GM12878 (cell line): ENCODE measurements at regions not wholly inside any gene's neighbourhood (a gene's known extent, or its start where the extent isn't known, plus 50 kb on each side); places are given as distances from the start of the nearest gene placed in this dataset.

Experiments used
- ATAC-seq: fragments of 200-7000 bp; cut with Tn5 transposase; 3 replicates; pipeline ENCODE4 v1.9.1; 2020; ENCODE audit warnings: mild to moderate bottlenecking, moderate library complexity
- BruUV-seq: library from RNA; stranded (reverse); fragments of 400-500 nt; replicated peaks from 2 replicates; lab custom pipeline; 2021; lab: Mats Ljungman, UMichigan
- CTCF ChIA-PET: fragments of 300-600 bp; sonication (Branson Sonifier 250); formaldehyde crosslinking; extraction: SDS; loops from one replicate; lab custom pipeline; 2021; ENCODE audit warnings: inconsistent platforms; lab: Yijun Ruan, JAX
- POLR2A ChIA-PET: fragments of 350-600 bp; formaldehyde crosslinking; extraction: SDS; loops from one replicate; lab custom pipeline; 2021; ENCODE audit warnings: inconsistent platforms; lab: Charles Lee
- RAD21 ChIA-PET: fragments of 300-600 bp; sonication (Branson Sonifier 250); formaldehyde crosslinking; loops from one replicate; lab custom pipeline; 2023; ENCODE audit warnings: antibody characterized with exemption; ENCODE audit not compliant: unreplicated experiment; lab: Charles Lee
- SMC1A ChIA-PET: fragments of 300-600 bp; sonication (Branson Sonifier 250); formaldehyde crosslinking; loops from one replicate; lab custom pipeline; 2023; ENCODE audit not compliant: unreplicated experiment, uncharacterized antibody; lab: Charles Lee
- DNase-seq: peaks from one replicate; pipeline ENCODE4 v3.0.0-alpha.2; 2011; ENCODE audit warnings: low read depth, low spot score
- FAIRE-seq: peaks from 3 replicates; lab custom pipeline; 2011; peaks lifted over from hg19 to GRCh38; lab: Jason Lieb, UNC
- H2AFZ ChIP-seq: 2 replicates; pipeline ENCODE4 v1.6.0; 2011; ENCODE audit warnings: low read depth, low read length, control low read depth; ENCODE audit not compliant: control insufficient read depth
- H3K27ac ChIP-seq: 2 replicates; pipeline ENCODE4 v1.5.1; 2011; ENCODE audit warnings: control low read depth; ENCODE audit not compliant: control insufficient read depth, insufficient read depth
- H3K27me3 ChIP-seq, 2 experiments: replicated peaks in 1 of 2; 2 replicates each; pipeline versions ENCODE4 v1.6.0 to v1.6.1; 2011; ENCODE audit warnings: low read length in 1 of 2; ENCODE audit not compliant: control insufficient read depth in 2 of 2, insufficient read depth in 2 of 2
- H3K36me3 ChIP-seq, 2 experiments: 2 replicates each; pipeline ENCODE4 v1.5.1; 2011; ENCODE audit warnings: low read length in 1 of 2; ENCODE audit not compliant: control insufficient read depth in 2 of 2, insufficient read depth in 2 of 2
- H3K4me1 ChIP-seq: 2 replicates; pipeline ENCODE4 v1.6.1; 2011; ENCODE audit warnings: mild to moderate bottlenecking, low read length, moderate library complexity, mixed read lengths; ENCODE audit not compliant: control insufficient read depth, insufficient read depth
- H3K4me2 ChIP-seq: 2 replicates; pipeline ENCODE4 v1.6.0; 2011; ENCODE audit warnings: control low read depth; ENCODE audit not compliant: control insufficient read depth, insufficient read depth
- H3K4me3 ChIP-seq: fragments of 200-600 bp; sonication (generic); 2 replicates; pipeline ENCODE4 v1.5.1; 2016
- H3K79me2 ChIP-seq: 2 replicates; pipeline ENCODE4 v1.6.0; 2011; ENCODE audit warnings: low read length; ENCODE audit not compliant: control insufficient read depth, insufficient read depth
- H3K9ac ChIP-seq: 2 replicates; pipeline ENCODE4 v1.8.0; 2011; ENCODE audit warnings: low read length, control low read depth, mixed read lengths; ENCODE audit not compliant: control insufficient read depth, insufficient read depth
- H3K9me3 ChIP-seq: replicated peaks from 3 replicates; pipeline ENCODE4 v1.5.1; 2011; ENCODE audit warnings: mild to moderate bottlenecking, low read length; ENCODE audit not compliant: control insufficient read depth, insufficient read depth
- H4K20me1 ChIP-seq: 2 replicates; pipeline ENCODE4 v1.6.0; 2011; ENCODE audit not compliant: control insufficient read depth, insufficient read depth
- BHLHE40 ChIP-seq, 2 experiments: fragments of 450-650 bp in 1 of 2; IDR thresholded peaks; 2 replicates each; pipeline ENCODE4 v1.6.1; 2011 to 2017; ENCODE audit warnings: low read depth in 2 of 2, borderline replicate concordance in 1 of 2, improper control_type of control experiment in 1 of 2, low read length in 1 of 2, mild to moderate bottlenecking in 1 of 2
- CHD2 ChIP-seq: IDR thresholded peaks from 2 replicates; pipeline ENCODE4 v1.6.1; 2011; ENCODE audit warnings: low read depth, low read length, improper control_type of control experiment, borderline replicate concordance
- ETV6 ChIP-seq, 2 experiments: fragments of 450-650 bp in 1 of 2; IDR thresholded peaks in 1 of 2; conservative IDR thresholded peaks in 1 of 2; 2 replicates each; pipeline ENCODE4 v1.6.1; 2014; ENCODE audit warnings: antibody characterized with exemption in 1 of 2, borderline replicate concordance in 1 of 2, low read depth in 1 of 2, mild to moderate bottlenecking in 1 of 2, moderate library complexity in 1 of 2
- EZH2 ChIP-seq: IDR thresholded peaks from 2 replicates; pipeline ENCODE4 v1.6.1; 2012; ENCODE audit warnings: low read depth, mild to moderate bottlenecking, control low read depth, inconsistent platforms, low read length, borderline replicate concordance; ENCODE audit not compliant: control insufficient read depth
- MTA2 ChIP-seq: fragments of 450-650 bp; IDR thresholded peaks from 2 replicates; pipeline ENCODE4 v1.6.1; 2016; ENCODE audit warnings: low read depth, mild to moderate bottlenecking, moderate library complexity
- NFYB ChIP-seq: IDR thresholded peaks from 2 replicates; pipeline ENCODE4 v1.6.1; 2011; ENCODE audit warnings: low read depth, mild to moderate bottlenecking, low read length, improper control_type of control experiment, moderate library complexity; ENCODE audit not compliant: insufficient read depth
- NRF1 ChIP-seq: conservative IDR thresholded peaks from 2 replicates; pipeline ENCODE4 v1.6.1; 2011; ENCODE audit warnings: mild to moderate bottlenecking, low read depth, low read length, improper control_type of control experiment
- TCF7 ChIP-seq: IDR thresholded peaks from 2 replicates; pipeline ENCODE4 v1.6.1; 2014; ENCODE audit warnings: antibody characterized with exemption, borderline replicate concordance
- YY1 ChIP-seq: IDR thresholded peaks from 2 replicates; pipeline ENCODE4 v1.6.1; 2011; ENCODE audit warnings: low read depth, mild to moderate bottlenecking, low read length
- ZBED1 ChIP-seq: IDR thresholded peaks from 2 replicates; pipeline ENCODE4 v1.6.1; 2016; ENCODE audit warnings: borderline replicate concordance
- WGBS: methylation state at CpG from one replicate; pipeline ENCODE4 v1.1.6; 2016; ENCODE audit warnings: low lambda C conversion rate; ENCODE audit not compliant: insufficient replicate concordance, insufficient coverage; ENCODE audit errors: missing lambda C conversion rate; 5-methylcytosine and 5-hydroxymethylcytosine counted together
- in situ Hi-C: fragments of 300-500 bp; cut with MboI; formaldehyde crosslinking; loops from 9 replicates; pipeline ENCODE4 v1.14.3; 2018; ENCODE audit warnings: mixed read lengths
- intact Hi-C: fragments of 100-400 bp; cut with micrococcal nuclease; formaldehyde crosslinking; loops from one replicate; pipeline ENCODE4 v1.14.2; 2022; ENCODE audit not compliant: unreplicated experiment
- TF ChIP-seq, protein P1 (sequence below): fragments of 450-650 bp; IDR thresholded peaks from 2 replicates; pipeline ENCODE4 v1.6.1; 2014; ENCODE audit warnings: mild to moderate bottlenecking
- TF ChIP-seq, protein P2 (sequence below): IDR thresholded peaks from 2 replicates; pipeline ENCODE4 v1.6.1; 2012; ENCODE audit warnings: improper control_type of control experiment, low read depth, low read length; ENCODE audit not compliant: insufficient replicate concordance
- TF ChIP-seq, protein P3 (sequence below): fragments of 450-650 bp; IDR thresholded peaks from 2 replicates; pipeline ENCODE4 v1.6.1; 2016; ENCODE audit warnings: mild to moderate bottlenecking

GRCh38 chr22:49614966-49615965, 212.4 kb downstream of the BRD1 start:
- 88% methylated on average over 69 of the region's 77 CpGs for WGBS
- no peaks in the 10 kb centered on the region; a peak in 1 of 4 replicates for H3K36me3 ChIP-seq
- H3K4me1 ChIP-seq, result no peaks in the 10 kb centered on the region
- no peaks in the 10 kb centered on the region for H3K79me2 ChIP-seq
- POLR2A ChIA-PET, result no interaction called here
- no peak for ATAC-seq
- in situ Hi-C loops (no loop called here), intact Hi-C loops (no loop called here)
- DNase-seq, result no peak
- SMC1A ChIA-PET, result no interaction called here
- H3K4me3 ChIP-seq, result no peak overlapping the region
- no peak for TF ChIP-seq BHLHE40 (IDR thresholded peaks at IDR 0.05; ENCODE audit: borderline replicate concordance in 1 of 2, low read depth in 2 of 2, low read length in 1 of 2)
- TF ChIP-seq TCF7, result no peak
- no peak for TF ChIP-seq YY1
- TF ChIP-seq NRF1, result no peak
- TF ChIP-seq, protein P1, sequence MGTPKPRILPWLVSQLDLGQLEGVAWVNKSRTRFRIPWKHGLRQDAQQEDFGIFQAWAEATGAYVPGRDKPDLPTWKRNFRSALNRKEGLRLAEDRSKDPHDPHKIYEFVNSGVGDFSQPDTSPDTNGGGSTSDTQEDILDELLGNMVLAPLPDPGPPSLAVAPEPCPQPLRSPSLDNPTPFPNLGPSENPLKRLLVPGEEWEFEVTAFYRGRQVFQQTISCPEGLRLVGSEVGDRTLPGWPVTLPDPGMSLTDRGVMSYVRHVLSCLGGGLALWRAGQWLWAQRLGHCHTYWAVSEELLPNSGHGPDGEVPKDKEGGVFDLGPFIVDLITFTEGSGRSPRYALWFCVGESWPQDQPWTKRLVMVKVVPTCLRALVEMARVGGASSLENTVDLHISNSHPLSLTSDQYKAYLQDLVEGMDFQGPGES, result no peak
- TF ChIP-seq NFYB, result no peak
- TF ChIP-seq CHD2, result no peak
- no peak for TF ChIP-seq ZBED1
- TF ChIP-seq MTA2, result no peak
- TF ChIP-seq ETV6 (conservative IDR thresholded peaks at IDR 0.05 in 1 of 2, IDR thresholded peaks at IDR 0.05 in 1 of 2; ENCODE audit: borderline replicate concordance in 1 of 2, low read depth in 1 of 2), result no peak
- no peak for TF ChIP-seq EZH2
- TF ChIP-seq, protein P2, sequence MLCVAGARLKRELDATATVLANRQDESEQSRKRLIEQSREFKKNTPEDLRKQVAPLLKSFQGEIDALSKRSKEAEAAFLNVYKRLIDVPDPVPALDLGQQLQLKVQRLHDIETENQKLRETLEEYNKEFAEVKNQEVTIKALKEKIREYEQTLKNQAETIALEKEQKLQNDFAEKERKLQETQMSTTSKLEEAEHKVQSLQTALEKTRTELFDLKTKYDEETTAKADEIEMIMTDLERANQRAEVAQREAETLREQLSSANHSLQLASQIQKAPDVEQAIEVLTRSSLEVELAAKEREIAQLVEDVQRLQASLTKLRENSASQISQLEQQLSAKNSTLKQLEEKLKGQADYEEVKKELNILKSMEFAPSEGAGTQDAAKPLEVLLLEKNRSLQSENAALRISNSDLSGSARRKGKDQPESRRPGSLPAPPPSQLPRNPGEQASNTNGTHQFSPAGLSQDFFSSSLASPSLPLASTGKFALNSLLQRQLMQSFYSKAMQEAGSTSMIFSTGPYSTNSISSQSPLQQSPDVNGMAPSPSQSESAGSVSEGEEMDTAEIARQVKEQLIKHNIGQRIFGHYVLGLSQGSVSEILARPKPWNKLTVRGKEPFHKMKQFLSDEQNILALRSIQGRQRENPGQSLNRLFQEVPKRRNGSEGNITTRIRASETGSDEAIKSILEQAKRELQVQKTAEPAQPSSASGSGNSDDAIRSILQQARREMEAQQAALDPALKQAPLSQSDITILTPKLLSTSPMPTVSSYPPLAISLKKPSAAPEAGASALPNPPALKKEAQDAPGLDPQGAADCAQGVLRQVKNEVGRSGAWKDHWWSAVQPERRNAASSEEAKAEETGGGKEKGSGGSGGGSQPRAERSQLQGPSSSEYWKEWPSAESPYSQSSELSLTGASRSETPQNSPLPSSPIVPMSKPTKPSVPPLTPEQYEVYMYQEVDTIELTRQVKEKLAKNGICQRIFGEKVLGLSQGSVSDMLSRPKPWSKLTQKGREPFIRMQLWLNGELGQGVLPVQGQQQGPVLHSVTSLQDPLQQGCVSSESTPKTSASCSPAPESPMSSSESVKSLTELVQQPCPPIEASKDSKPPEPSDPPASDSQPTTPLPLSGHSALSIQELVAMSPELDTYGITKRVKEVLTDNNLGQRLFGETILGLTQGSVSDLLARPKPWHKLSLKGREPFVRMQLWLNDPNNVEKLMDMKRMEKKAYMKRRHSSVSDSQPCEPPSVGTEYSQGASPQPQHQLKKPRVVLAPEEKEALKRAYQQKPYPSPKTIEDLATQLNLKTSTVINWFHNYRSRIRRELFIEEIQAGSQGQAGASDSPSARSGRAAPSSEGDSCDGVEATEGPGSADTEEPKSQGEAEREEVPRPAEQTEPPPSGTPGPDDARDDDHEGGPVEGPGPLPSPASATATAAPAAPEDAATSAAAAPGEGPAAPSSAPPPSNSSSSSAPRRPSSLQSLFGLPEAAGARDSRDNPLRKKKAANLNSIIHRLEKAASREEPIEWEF, result no peak
- TF ChIP-seq, protein P3, sequence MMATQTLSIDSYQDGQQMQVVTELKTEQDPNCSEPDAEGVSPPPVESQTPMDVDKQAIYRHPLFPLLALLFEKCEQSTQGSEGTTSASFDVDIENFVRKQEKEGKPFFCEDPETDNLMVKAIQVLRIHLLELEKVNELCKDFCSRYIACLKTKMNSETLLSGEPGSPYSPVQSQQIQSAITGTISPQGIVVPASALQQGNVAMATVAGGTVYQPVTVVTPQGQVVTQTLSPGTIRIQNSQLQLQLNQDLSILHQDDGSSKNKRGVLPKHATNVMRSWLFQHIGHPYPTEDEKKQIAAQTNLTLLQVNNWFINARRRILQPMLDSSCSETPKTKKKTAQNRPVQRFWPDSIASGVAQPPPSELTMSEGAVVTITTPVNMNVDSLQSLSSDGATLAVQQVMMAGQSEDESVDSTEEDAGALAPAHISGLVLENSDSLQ, result no peak
- H3K27me3 ChIP-seq, result no peaks in the 10 kb centered on the region
- H3K27ac ChIP-seq, result no peak overlapping the region
- FAIRE-seq, result no peak
- H3K9me3 ChIP-seq, result no peaks in the 10 kb centered on the region; the same call in 2 of the 3 replicates
- no peak overlapping the region for H2AFZ ChIP-seq
- H4K20me1 ChIP-seq, result no peaks in the 10 kb centered on the region
- CTCF ChIA-PET, result no interaction called here
- RAD21 ChIA-PET, result no interaction called here
- BruUV-seq, result no TSS peak
- no peak overlapping the region for H3K4me2 ChIP-seq
- no peak overlapping the region for H3K9ac ChIP-seq
